ENCODE measurements at regions not wholly inside any gene's neighbourhood (a gene's known extent, or its start where the extent isn't known, plus 50 kb on each side); places are given as distances from the start of the nearest gene placed in this dataset.

- in situ Hi-C loops (cut with HindIII; ENCODE audit: low sequenced_read_pairs) = no loop called here
Observed at GRCh38 chr3:94431876-94432570, 369.2 kb downstream of the NSUN3 start.

DNA sequence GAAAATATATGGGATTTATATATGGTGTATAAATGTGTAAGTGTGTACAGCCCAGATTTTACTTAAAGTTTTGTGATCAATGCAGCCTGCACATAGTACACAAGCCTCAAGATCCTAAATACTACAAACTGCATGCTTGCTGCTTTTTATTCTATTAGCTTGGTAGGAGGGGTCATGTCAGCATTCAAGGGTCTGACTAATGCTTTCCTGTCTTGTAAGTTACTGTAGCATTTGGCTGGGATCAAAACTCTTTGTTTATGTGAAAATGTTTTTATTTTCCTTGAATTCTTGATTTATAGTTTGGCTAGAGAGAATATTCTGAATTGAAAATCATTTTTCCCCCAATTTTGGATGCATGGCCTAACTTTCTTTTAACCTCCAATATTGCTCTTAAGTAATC is 370.9 kb downstream of the NSUN3 start:
- no peak for DNase-seq (ENCODE audit: low read depth)
- TF ChIP-seq, protein P1, sequence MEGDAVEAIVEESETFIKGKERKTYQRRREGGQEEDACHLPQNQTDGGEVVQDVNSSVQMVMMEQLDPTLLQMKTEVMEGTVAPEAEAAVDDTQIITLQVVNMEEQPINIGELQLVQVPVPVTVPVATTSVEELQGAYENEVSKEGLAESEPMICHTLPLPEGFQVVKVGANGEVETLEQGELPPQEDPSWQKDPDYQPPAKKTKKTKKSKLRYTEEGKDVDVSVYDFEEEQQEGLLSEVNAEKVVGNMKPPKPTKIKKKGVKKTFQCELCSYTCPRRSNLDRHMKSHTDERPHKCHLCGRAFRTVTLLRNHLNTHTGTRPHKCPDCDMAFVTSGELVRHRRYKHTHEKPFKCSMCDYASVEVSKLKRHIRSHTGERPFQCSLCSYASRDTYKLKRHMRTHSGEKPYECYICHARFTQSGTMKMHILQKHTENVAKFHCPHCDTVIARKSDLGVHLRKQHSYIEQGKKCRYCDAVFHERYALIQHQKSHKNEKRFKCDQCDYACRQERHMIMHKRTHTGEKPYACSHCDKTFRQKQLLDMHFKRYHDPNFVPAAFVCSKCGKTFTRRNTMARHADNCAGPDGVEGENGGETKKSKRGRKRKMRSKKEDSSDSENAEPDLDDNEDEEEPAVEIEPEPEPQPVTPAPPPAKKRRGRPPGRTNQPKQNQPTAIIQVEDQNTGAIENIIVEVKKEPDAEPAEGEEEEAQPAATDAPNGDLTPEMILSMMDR (IDR thresholded peaks at IDR 0.05; ENCODE audit: low read depth, low read length, missing control alignments) = no peak
- no peak overlapping the region for H3K4me3 ChIP-seq (ENCODE audit: low read depth, low read length)
- in situ Hi-C loops (cut with HindIII; ENCODE audit: low sequenced_read_pairs) = no loop called here

More at GRCh38 chr3:94431876-94432570, 369.2 kb downstream of the NSUN3 start:
- no peak overlapping the region for H3K4me3 ChIP-seq (ENCODE audit: low read depth, low read length)
- TF ChIP-seq, protein P1 (IDR thresholded peaks at IDR 0.05; ENCODE audit: low read depth, low read length, missing control alignments) = no peak
- no peak for DNase-seq (ENCODE audit: low read depth)

GRCh38 chr3:94440767-94441493 is 378.1 kb downstream of the NSUN3 start:
- no peak overlapping the region for H3K4me3 ChIP-seq (ENCODE audit: low read depth, low read length)
- DNase-seq (ENCODE audit: low read depth) = peak; percentile 68
- TF ChIP-seq, protein P1 (IDR thresholded peaks at IDR 0.05; ENCODE audit: low read depth, low read length, missing control alignments) = no peak
- in situ Hi-C loops (cut with HindIII; ENCODE audit: low sequenced_read_pairs) = no loop called here

- DNase-seq (ENCODE audit: low read depth) = no peak
- TF ChIP-seq, protein P1 (IDR thresholded peaks at IDR 0.05; ENCODE audit: low read depth, low read length, missing control alignments) = no peak
- in situ Hi-C loops (cut with HindIII; ENCODE audit: low sequenced_read_pairs) = no loop called here
- no peak overlapping the region for H3K4me3 ChIP-seq (ENCODE audit: low read depth, low read length)
Observed at GRCh38 chr3:94441494-94441847, 378.6 kb downstream of the NSUN3 start.

- TF ChIP-seq, protein P1 (IDR thresholded peaks at IDR 0.05; ENCODE audit: low read depth, low read length, missing control alignments) = no peak
- H3K4me3 ChIP-seq (ENCODE audit: low read depth, low read length) = no peak overlapping the region
- DNase-seq (ENCODE audit: low read depth) = no peak
- in situ Hi-C loops (cut with HindIII; ENCODE audit: low sequenced_read_pairs) = no loop called here
Observed at GRCh38 chr3:94453864-94454263, 391.0 kb downstream of the NSUN3 start.

DNA sequence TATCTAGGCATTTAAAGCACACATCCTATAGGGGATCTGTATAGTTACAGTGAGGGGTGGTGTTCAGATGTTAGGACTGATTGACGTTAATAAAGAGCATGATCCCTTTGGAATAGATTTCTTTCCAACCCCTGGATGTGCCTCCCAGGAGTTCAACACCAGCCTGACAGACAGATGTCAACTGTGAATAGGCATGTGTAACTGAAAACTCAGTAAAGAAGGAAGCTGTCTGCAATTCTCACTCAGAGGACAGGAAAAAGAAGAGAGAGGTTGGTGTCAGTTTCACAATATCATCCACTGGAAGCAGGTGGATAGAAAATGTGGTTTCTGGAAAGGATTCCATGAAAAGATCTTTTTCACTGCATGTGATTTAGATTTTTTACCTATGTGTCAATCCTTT is 396.3 kb downstream of the NSUN3 start:
- H3K4me3 ChIP-seq (ENCODE audit: low read depth, low read length) = no peak overlapping the region
- TF ChIP-seq, protein P1 (IDR thresholded peaks at IDR 0.05; ENCODE audit: low read depth, low read length, missing control alignments) = no peak
- DNase-seq (ENCODE audit: low read depth) = no peak
- in situ Hi-C loops (cut with HindIII; ENCODE audit: low sequenced_read_pairs) = no loop called here

All from astrocyte of the cerebellum (primary cell).